Vagina (tissue), 2 donors: ENCODE measurements at regions not wholly inside any gene's neighbourhood (a gene's known extent, or its start where the extent isn't known, plus 50 kb on each side); places are given as distances from the start of the nearest gene placed in this dataset.

Source experiments
- CTCF ChIP-seq, 3 experiments: fragments of 450-650 bp in 2 of 3; fragments of 200-600 bp in 1 of 3; sonication (generic) in 1 of 3; IDR thresholded peaks; one replicate each; pipeline ENCODE4 v1.5.1; 2017 to 2019; ENCODE audit warnings: antibody characterized with exemption in 3 of 3, mild to moderate bottlenecking in 2 of 3, moderate library complexity in 2 of 3
- POLR2A ChIP-seq, 2 donors: fragments of 450-650 bp; IDR thresholded peaks; one replicate each; pipeline ENCODE4 v1.6.1; 2017; ENCODE audit warnings: antibody characterized with exemption in 2 of 2, mild to moderate bottlenecking in 2 of 2, moderate library complexity in 2 of 2
- POLR2AphosphoS5 ChIP-seq, 2 donors: sonication (generic); formaldehyde crosslinking; IDR thresholded peaks; one replicate each; pipeline ENCODE4 v1.9.0; 2017; ENCODE audit warnings: antibody characterized with exemption in 2 of 2, mild to moderate bottlenecking in 2 of 2, low read depth in 1 of 2; ENCODE audit not compliant: insufficient read depth in 1 of 2

GRCh38 chr16:59864981-59865666, 1131.0 kb upstream of the GOT2 start:
- TF ChIP-seq CTCF (IDR thresholded peaks at IDR 0.05) (no peak), POLR2AphosphoS5 (IDR thresholded peaks at IDR 0.05; ENCODE audit: insufficient read depth in 1 of 2, low read depth in 1 of 2) (no peak), POLR2A (IDR thresholded peaks at IDR 0.05) (no peak)
